HG03280 (cell line): ENCODE measurements at regions not wholly inside any gene's neighbourhood (a gene's known extent, or its start where the extent isn't known, plus 50 kb on each side); places are given as distances from the start of the nearest gene placed in this dataset.

Experiments
- ATAC-seq: cut with Tn5 transposase; IDR thresholded peaks from one replicate; pipeline ENCODE4 v1.9.1; 2021; ENCODE audit warnings: mild to moderate bottlenecking, moderate library complexity; ENCODE audit not compliant: unreplicated experiment

GRCh38 chr2:172658945-172659344, 76.7 kb upstream of the RAPGEF4 start:
- ATAC-seq: no peak

- no peak for ATAC-seq
Observed at GRCh38 chr2:172662099-172662498, 73.5 kb upstream of the RAPGEF4 start.

- ATAC-seq: no peak
Observed at GRCh38 chr2:172664766-172665165, 70.9 kb upstream of the RAPGEF4 start.

GRCh38 chr2:172667581-172668325, 67.9 kb upstream of the RAPGEF4 start:
- no peak for ATAC-seq

GRCh38 chr2:172671501-172671900, 64.1 kb upstream of the RAPGEF4 start:
- ATAC-seq: no peak

- ATAC-seq: no peak
Observed at GRCh38 chr2:172672114-172672513, 63.5 kb upstream of the RAPGEF4 start.

- no peak for ATAC-seq
Observed at GRCh38 chr2:172673056-172673683, 62.5 kb upstream of the RAPGEF4 start.

GRCh38 chr2:172674034-172674967, 61.3 kb upstream of the RAPGEF4 start:
- peak; percentile 55 for ATAC-seq

GRCh38 chr2:172674968-172675303, 60.7 kb upstream of the RAPGEF4 start:
- no peak for ATAC-seq

GRCh38 chr2:172677363-172677762, 58.3 kb upstream of the RAPGEF4 start:
- ATAC-seq: no peak

- no peak for ATAC-seq
Observed at GRCh38 chr2:172680436-172681068, 55.1 kb upstream of the RAPGEF4 start.

- no peak for ATAC-seq
Observed at GRCh38 chr2:172685467-172685866, 50.2 kb upstream of the RAPGEF4 start.
